Hematopoietic multipotent progenitor cell treated with erythropoietin and hydrocortisone succinate and interleukin-3 and kit ligand, for 4 days (in vitro differentiated cells): ENCODE measurements at regions not wholly inside any gene's neighbourhood (a gene's known extent, or its start where the extent isn't known, plus 50 kb on each side); places are given as distances from the start of the nearest gene placed in this dataset.
"Not testable (repeated sequence)": the region's sequence is repeated elsewhere in the genome, so short reads cannot be mapped to it uniquely, and the experiment has no call there.

Experiments
- DNase-seq: peaks from one replicate; pipeline ENCODE4 v3.0.0-alpha.2; 2015

- no peak for DNase-seq
Measured at GRCh38 chr1:209157546-209158249, 425.8 kb upstream of the CAMK1G start.

- DNase-seq: no peak
Measured at GRCh38 chr1:209158851-209159250, 424.7 kb upstream of the CAMK1G start.

GRCh38 chr1:209160230-209160629 is 423.3 kb upstream of the CAMK1G start:
- no peak for DNase-seq

DNA sequence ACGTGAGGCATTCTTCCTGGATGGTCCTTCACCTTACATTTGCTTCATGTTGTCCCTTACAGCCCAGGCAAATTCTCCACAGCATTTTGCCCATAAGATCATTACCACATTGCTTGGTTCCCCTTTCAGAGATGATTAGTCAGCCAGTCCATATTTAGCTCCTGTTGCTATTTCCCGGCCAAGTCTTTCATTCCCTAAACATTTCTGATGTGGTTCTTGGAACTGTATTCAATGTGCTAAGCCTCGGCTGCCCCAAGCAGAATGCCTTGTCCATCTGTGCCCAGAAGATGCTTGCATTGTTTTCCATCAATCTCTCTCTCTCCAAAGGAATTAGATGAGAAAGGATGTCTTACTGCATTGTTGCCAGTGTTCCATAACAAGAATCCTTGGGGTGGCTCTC is 420.9 kb upstream of the CAMK1G start:
- DNase-seq: no peak

GRCh38 chr1:209168204-209168603 is 415.3 kb upstream of the CAMK1G start:
- DNase-seq: no peak

DNA sequence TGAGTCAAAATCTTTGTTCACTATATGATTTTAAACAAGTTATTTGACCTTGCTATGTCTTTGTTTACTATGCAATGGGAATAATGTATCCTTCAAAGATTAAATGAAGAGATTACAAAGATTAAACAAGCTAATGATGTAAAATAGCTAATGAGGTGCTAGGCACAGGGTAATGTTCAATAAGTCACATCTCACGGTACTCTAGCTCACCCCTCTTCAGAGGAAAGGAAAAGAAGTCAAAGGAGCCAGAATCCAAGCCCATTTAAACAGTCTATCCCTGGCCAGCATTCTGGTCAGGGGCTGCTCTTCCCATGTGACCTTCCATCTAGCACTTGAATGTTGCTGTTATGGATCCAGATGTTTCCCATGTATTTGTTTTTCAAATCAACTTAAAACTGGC is 412.4 kb upstream of the CAMK1G start:
- DNase-seq: no peak

DNA sequence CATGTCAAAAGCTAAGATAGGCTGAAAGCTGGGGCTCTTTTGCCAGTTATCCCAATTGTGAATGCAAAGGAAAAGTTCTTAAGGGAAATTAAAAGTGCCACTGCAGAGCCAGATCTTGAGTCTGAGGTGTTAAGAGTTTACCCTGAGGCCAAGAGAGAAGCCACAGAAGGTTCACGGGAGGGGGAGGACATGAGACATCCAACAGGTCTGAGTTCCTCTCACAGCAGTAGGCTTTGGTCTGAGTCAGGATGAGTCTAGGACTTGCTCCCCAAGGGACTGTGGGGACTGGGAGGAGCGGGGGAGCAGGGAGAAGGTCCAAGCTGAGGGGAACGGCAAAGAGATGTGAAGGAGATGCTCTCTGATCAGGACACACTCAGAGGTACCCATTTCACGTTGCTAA is 411.2 kb upstream of the CAMK1G start:
- no peak for DNase-seq

GRCh38 chr1:209172792-209173542 is 410.5 kb upstream of the CAMK1G start:
- not testable (repeated sequence) for DNase-seq

DNA sequence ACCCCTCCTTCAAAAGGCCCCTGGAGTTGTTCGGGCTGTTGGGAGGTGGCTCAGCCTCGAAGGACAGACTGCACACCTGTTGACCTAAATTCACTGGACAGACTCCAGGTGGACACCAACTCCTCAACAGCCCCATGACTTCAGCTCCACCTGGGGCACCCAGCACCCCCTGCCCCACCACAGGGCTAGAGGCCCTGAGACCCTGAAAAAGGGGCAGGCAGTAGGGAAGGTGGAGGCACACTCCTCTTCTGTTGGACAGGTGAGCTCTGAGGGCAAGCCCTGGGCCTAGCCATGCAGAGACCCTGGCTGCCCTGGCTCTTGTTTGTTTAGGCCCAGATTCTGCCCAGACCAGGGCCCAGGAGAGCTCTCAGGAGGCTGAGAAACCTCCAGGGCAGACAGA is 409.7 kb upstream of the CAMK1G start:
- DNase-seq: not testable (repeated sequence)

- no peak for DNase-seq
Measured at GRCh38 chr1:209176866-209177430, 406.6 kb upstream of the CAMK1G start.

GRCh38 chr1:209183195-209183594 is 400.3 kb upstream of the CAMK1G start:
- no peak for DNase-seq

DNA sequence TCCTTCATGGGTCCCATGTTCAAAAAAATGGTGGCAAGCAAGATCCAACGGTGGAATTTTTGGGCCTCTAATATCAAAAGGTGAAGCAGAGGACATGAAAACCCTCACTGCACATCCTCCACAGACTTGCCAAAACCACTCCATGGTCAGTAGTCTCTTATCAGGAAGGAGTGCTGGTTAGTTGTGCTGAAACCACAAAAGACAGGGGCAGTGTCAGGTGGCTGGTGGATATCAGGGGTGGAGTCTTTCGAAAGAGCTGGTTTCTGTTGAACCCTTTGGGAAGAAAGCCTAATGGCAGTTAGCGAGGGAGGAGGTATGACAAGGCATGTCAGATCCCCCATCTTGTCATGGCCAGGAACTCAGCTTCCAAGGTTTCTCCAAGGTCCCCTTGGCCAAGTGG is 395.9 kb upstream of the CAMK1G start:
- DNase-seq: peak; percentile 20

- DNase-seq: peak; percentile 66
Measured at GRCh38 chr1:209190591-209191261, 392.8 kb upstream of the CAMK1G start.

DNA sequence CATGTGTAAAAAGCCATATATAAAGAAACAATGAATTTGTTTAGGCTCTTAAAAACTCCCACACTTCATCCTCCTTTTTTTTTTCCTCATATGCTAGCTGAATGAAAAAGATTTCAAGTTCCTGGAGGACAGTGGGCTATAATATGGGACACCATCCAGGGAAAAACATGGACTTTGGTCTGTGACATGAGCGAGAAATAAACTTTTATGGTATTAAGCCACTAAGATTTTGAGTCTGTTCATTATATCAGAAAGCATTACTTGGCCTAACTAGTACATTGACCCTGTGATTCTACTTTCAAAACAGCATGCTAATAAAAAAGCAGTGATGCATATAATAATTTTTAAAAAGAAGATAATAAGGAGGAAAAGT is 392.3 kb upstream of the CAMK1G start:
- DNase-seq: no peak

GRCh38 chr1:209196140-209196539 is 387.4 kb upstream of the CAMK1G start:
- no peak for DNase-seq

- DNase-seq: no peak
Measured at GRCh38 chr1:209198961-209199750, 384.4 kb upstream of the CAMK1G start.

DNA sequence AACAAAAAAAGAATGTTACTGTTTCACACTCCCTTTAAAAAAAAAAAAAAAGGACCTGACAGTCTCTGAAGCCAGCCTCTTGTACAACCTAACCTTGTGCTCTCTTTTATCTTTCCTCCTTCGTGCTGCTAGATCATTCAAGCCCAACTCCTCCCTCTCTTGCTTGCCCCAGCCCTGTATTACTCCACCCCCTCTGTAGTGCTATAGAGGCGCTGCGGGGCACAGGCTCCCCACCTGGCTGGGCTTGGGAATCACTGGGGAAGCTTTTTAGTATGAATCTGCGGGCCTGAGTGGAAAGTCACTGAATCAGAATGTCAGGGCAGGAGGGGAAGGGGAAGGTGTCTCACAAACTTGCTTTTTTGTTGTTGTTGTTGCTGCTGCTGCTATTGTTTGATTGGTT is 383.7 kb upstream of the CAMK1G start:
- no peak for DNase-seq

DNA sequence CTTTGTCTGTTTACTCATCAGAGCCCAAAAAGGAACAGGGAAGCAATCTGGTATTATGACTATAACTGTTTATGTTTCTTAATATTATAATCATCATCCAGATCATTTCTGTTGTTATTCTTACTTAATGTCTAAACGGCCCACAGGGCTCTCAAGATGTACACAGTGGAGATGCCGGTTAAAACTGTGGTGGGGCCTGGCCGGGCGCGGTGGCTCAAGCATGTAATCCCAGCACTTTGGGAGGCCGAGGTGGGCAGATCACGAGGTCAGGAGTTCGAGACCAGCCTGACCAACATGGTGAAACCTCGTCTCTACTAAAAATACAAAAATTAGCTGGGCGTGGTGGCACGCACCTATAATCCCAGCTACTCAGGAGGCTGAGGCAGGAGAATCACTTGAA is 381.2 kb upstream of the CAMK1G start:
- DNase-seq: not testable (repeated sequence)

DNA sequence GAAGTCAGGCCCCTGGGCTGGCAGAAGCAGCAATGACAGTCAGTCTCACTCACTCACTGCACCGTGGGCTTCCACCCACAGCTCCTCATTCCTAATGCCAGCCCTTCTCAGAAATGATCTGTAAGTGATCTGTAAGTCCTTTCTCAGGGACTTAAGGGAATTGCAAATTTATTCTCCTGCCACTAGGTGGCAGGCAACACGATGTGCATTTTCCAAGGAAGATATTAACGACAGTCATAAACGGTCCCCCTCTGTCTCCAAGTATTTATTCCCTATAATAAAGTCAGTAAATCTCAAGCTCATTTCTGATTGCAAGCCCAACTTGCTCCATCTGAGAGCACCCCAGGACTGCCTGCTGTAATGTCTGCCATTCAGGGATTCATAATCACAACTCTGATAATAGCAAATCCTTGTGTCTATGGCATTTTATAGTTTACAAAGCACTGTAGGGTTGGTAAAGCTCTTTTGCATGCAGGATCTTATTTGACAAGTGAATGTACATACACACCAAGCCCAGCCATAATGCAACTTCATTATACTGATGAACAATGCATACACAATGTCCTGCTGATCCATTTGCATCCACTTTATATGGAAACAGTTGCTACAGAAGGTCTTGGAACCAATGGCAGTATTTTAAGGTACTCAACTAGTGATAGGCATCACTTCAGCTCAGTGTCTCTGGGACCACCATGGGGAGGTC is 380.5 kb upstream of the CAMK1G start:
- DNase-seq: peak; percentile 67

DNA sequence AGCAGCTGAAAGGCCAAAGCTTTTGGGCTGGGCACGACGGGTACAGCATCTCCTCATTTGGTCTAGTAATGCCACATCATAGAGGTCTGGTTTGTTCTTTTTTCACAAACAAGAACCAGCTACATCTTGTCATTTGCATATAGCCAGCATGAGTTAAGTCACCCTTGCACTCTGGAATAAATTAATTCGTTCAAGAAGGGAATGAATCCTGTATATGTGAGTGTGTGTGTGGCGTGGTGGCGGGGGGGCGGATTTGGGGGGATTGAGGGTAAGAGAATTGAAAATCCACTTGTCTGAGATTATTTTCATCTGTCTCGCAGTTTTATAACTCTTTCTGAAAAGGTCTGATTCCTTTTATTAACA is 380.0 kb upstream of the CAMK1G start:
- DNase-seq: no peak

- DNase-seq: no peak
Measured at GRCh38 chr1:209205039-209205438, 378.5 kb upstream of the CAMK1G start.

- DNase-seq: peak; percentile 5
Measured at GRCh38 chr1:209207126-209207700, 376.3 kb upstream of the CAMK1G start.
